HG02798 (cell line): ENCODE measurements at regions not wholly inside any gene's neighbourhood (a gene's known extent, or its start where the extent isn't known, plus 50 kb on each side); places are given as distances from the start of the nearest gene placed in this dataset.

ENCODE experiments used
- ATAC-seq: cut with Tn5 transposase; IDR thresholded peaks from one replicate; pipeline ENCODE4 v1.9.1; 2021; ENCODE audit warnings: mild to moderate bottlenecking; ENCODE audit not compliant: unreplicated experiment, poor library complexity

DNA sequence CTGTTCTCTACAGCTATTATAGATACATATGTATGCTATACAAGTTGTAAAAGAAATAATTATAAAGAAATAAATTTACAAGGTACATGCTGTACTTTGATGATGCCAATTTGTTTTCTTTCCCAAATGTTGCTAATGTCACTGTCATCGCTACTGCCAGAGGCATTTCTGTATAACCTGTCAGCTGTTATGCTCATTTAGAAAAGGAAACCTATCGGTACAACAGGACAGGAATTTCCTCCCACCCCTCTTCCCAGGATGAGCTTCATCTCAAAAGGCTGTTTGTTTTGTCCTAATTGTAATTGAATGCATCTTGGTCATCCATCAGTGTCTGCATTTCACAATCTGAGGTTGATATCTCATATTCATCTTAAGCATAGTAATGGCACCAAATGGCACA lies 975.7 kb downstream of the TTLL7 start:
- ATAC-seq = no peak

DNA sequence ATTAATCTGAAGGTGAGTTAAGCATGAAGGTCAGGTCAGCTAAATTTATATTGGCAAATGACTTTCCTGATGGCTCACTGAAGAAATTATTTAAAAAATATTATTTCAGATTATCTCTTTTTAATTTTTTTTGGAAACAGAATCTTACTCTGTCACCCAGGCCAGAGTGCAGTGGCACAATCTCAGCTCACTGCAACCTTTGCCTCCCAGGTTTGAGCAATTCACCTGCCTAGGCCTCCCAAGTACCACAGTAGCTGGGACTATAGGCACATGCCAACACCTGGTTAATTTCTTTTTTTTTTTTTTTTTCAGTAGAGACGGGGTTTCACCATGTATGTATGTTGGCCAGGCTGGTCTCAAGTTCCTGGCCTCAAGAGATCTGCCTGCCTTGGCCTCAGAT lies 976.7 kb downstream of the TTLL7 start:
- ATAC-seq = no peak

GRCh38 chr1:83017701-83018100 lies 981.2 kb downstream of the TTLL7 start:
- ATAC-seq = no peak

DNA sequence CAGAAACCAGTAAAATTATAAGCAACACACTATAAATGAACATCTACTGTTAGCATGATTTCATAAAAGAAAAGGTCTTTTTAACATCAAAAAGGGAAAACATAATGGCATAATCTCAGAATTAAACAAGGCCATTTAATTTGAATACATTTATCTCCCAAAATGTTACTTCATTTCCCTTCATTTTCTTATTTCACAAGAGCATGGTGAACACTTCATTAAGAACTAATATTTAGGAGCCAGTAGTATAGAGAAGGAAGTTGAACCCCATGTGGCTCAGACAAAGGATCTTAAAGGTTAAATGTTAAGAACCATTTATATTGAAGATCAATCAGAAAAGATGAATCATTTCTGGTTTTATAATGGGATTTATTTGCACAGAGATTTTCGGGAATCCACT lies 981.7 kb downstream of the TTLL7 start:
- ATAC-seq = no peak

DNA sequence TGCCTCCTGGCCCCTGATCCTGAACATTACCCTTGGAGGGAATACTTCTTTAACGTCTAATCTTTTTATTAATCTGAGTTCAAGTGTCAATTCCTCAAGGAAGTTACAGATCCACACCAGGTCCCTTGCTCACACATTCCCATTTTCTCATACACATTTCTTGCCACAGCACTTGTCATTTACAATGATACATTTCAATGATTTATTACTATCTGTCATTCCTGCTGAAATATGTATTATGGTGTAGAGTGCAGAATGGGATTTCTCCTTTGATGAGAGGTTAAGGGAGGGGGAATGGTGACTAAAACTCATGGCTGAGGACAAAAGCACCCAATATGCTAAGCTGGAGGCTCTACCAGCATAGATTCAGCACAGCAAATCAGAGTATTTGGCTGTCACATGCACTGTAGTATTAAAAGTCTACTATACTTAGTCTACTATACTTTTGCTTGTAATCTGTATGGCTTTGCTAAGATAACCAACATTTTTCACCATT lies 982.5 kb downstream of the TTLL7 start:
- no peak for ATAC-seq

- no peak for ATAC-seq
Observed at GRCh38 chr1:83015163-83015562, 983.8 kb downstream of the TTLL7 start.

DNA sequence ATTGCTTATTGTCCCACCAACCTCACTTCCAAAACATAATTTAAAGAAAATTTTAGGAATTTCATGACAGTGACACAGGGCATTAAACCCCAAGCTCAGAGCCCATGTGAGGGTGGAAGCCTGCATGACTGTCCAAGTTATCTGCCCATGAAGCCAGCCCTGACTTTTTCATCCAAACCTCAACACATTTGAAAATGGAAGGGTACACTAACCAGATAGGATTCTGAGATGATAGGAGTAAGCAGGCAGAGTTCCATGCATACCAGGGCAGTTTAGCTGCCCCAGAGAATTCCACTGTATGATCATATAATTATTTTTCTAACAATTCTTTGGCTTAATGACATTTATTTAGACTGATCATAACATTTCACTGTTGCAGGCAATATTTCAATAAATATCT lies 986.0 kb downstream of the TTLL7 start:
- no peak for ATAC-seq

- ATAC-seq = no peak
Observed at GRCh38 chr1:83011265-83011664, 987.7 kb downstream of the TTLL7 start.

- ATAC-seq = no peak
Observed at GRCh38 chr1:83006271-83006670, 992.7 kb downstream of the TTLL7 start.

DNA sequence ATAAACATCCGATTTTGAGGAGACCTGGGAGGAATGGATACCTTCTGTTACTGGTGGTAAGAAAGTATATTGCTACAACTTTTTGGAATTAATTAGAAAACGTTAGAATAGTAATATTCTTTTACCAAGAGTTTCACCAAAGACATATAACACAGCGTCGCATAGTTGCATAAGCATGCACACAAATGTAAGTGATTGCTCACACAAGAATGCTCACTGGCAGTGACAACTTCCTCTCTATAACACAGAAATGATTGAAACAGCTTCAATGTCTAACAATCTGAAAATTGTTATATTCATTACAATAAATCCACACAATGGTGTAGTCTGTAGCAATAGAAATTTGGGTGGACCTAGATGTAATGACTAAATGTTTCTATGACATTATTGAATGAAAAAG lies 998.6 kb downstream of the TTLL7 start:
- no peak for ATAC-seq

DNA sequence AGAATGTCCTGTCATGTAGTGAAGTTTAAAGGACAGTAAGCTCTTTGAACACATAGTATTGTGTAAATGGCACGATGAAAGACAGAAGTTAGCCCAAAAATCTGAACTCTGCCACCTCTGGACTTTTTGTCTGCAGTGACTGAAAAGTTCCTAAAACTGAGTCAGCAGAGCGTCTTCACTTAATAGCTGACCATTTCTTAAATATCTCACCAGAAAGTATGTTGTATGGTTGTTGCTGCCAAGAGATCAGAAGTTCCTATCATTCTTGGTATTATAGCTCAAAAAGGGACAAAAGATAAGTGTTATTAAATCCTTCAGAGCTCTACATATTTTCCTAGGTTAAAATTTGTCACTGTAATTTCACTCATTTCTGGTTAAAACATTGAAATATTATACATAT lies 1003.0 kb downstream of the TTLL7 start:
- ATAC-seq = no peak

DNA sequence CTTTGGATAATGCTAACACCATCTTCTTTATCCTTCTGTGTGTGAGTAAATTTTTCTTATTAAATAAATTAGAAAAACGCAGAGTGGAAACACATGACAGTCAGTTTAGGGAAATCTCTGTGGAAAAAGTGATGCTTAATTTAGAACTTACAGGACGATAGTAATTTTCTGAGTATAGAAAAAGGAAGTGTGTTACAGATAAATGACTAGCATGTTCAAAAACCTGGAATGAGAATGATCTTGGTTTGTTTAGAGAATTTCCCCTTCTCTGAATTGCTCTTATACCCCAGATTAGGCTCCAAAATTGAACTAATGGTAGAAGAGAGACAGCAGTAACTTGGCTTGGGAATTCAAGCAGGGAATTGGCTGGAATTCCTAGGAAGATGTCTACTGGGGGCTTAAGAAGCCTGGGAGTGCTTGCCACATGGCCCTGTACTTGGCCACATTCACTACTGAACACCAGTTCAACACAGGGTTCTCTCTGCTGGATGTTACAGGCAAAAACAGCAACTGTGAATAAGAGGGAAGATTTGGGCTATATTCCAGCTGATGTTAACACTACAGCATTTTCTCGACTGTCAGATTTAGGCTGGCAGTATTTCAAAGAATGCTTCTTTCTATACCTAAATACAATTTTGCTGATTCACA lies 1004.2 kb downstream of the TTLL7 start:
- ATAC-seq = no peak

DNA sequence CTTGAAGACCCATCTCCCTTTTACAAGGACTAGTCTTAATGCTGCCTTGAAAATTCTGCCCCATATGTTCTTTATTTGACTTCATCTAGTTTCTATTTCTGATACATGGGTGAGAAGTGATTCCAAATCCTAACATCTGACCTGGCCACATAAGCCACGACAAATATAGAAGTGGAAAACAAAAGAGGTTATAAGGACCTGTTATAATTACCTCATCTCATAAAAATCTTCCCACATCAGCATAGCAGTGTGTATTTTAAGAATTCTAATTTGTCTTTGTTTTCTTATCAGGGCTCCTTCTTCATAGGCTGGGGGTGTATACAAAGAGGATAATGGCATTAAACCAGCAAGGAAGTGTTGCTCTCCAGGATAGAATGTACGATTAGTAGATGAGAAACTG lies 1007.4 kb downstream of the TTLL7 start:
- ATAC-seq = no peak

GRCh38 chr1:82979593-82980236 lies 1019.2 kb downstream of the TTLL7 start:
- ATAC-seq = peak; percentile 97

- ATAC-seq = no peak
Observed at GRCh38 chr1:82978461-82979324, 1020.2 kb downstream of the TTLL7 start.

DNA sequence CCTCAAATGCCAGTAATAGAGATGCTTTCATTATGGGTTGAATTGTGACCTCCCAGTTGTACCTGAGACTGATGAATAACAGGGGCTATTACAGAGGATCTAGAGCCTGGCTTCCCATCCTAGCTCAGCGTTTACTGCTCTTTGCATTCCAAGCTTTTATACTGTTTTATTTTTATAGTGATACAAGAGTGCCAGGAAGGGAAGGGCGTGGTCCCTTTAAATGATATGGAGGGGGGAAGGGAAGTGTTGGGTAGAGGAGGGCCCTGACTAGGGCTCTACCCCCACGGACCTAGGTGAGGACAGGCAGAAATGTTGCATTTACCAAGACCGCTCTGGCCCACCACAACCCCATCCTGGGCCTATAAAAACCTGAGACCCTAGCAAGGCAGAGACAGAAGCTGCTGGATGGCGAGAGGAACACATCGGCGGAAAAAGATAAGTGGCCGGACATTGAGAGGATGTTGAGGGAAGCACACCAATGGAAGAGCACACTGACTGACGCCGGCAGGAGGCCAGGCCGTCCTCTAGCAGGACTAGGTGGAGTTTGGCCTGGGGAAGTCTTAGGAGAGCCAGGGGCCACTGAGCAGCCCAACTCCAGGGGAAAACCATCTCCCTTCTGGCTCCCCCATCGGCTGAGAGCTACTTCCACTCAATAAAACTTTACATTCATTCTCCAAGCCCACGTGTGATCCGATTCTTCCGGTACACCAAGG lies 1025.9 kb downstream of the TTLL7 start:
- ATAC-seq = no peak

DNA sequence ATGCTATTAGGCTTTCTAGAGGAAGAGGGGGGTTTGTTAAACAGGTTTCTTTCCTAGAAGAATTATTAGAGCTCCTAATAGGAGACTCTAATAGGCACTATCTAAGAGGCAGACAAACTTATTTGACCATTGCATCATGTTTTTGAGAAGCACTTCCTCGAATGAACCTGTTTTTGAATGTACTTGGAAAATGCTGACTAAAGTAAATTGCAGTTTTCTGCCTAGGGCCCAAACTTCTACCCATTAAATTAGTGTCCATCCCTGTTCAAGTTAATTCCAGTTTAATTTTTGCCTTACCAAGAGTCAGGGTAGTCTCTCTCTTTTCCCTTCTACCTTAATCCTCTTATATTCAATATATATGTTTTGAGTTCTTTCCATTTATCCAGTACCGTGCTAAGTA lies 1029.6 kb downstream of the TTLL7 start:
- ATAC-seq = no peak

DNA sequence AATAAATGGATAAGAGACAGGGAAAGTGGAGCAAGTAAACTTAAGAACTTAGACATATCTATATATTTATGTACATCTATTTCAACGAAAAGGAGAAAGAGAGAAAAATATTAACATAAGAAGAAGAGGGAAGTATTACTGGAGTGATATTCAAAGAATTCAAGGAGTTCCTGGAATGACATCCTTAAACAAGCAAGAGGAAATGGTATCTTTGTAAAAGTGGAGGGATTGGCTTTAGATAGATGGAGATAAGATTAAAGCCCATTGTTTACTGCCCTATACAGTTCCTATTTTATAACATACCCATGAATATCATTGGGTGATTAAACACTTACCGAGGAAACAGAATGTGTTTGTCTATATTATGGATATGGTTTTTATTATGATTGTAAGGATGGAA lies 1036.3 kb downstream of the TTLL7 start:
- no peak for ATAC-seq

DNA sequence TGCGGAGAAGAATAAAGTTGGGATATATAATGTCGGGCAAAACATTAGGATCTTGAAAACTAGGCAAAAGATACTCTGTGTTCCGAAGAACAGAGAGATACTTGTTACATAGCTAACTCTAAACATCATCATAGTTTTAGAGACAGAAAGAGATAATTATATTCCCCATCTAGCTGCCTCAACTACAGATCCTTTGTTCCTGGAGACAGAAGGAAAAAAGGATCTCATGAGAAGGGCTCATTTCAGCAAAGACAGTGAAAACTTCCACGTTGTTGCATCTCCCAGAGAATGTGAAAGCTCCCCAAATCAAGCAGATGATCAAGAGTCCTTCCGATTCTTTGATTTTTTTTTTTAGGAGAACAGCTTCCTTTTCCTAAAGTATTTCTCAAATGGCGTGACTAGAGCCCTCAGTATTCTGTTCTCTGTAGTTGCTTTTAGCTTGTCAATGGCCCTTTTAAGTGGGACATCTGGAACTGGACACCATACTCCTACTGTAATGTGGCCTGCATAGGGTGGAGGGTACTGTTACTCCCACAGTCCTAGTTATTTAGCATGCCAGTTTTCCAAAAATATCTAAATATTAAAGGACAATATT lies 1048.2 kb downstream of the TTLL7 start:
- ATAC-seq = no peak

- no peak for ATAC-seq
Observed at GRCh38 chr1:82948386-82948785, 1050.5 kb downstream of the TTLL7 start.
